Stomach (tissue), 4 donors: ENCODE measurements at regions not wholly inside any gene's neighbourhood (a gene's known extent, or its start where the extent isn't known, plus 50 kb on each side); places are given as distances from the start of the nearest gene placed in this dataset.

Experiments used
- POLR2A ChIP-seq, 4 donors: fragments of 450-650 bp; IDR thresholded peaks; one replicate each; pipeline ENCODE4 v1.6.1; 2016; ENCODE audit warnings: antibody characterized with exemption in 4 of 4, control low read depth in 2 of 4, mild to moderate bottlenecking in 1 of 4, moderate library complexity in 1 of 4
- TF ChIP-seq, protein P1 (sequence below), 7 experiments: fragments of 450-650 bp in 4 of 7; fragments of 200-600 bp in 3 of 7; sonication (generic) in 3 of 7; IDR thresholded peaks; one replicate each; pipeline ENCODE4 v1.5.1; 2016 to 2019; ENCODE audit warnings: antibody characterized with exemption in 7 of 7, control low read depth in 2 of 7, mild to moderate bottlenecking in 1 of 7

DNA sequence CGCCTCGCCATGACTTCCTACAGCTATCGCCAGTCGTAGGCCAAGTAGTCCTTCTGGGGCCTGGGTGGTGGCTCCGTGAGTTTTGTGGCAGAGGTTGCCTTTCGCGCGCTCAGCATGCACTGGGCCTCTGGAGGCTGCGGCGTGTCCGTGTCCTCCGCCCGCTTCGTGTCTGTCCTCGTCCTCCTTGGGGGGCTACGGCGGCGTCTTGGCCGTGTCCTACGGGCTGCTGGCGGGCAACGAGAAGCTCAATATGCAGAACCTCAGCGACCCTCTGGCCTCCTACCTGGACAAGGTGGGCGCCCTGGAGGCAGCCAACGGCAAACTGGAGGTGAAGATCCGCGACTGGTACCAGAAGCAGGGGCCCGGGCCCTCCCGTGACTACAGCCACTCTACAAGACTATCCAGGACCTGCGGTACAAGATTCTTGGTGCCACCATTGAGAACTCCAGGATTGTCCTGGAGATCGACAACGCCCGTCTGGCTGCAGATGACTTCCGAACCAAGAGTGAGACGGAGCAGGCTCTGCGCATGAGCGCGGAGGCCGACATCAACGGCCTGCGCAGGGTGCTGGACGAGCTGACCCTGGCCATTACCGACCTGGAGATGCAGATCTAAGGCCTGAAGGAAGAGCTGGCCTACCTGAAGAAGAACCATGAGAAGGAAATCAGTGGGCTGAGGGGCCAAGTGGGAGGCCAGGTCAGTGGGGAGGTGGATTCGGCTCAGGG is 296.3 kb downstream of the OGFRL1 start:
- TF ChIP-seq, protein P1, sequence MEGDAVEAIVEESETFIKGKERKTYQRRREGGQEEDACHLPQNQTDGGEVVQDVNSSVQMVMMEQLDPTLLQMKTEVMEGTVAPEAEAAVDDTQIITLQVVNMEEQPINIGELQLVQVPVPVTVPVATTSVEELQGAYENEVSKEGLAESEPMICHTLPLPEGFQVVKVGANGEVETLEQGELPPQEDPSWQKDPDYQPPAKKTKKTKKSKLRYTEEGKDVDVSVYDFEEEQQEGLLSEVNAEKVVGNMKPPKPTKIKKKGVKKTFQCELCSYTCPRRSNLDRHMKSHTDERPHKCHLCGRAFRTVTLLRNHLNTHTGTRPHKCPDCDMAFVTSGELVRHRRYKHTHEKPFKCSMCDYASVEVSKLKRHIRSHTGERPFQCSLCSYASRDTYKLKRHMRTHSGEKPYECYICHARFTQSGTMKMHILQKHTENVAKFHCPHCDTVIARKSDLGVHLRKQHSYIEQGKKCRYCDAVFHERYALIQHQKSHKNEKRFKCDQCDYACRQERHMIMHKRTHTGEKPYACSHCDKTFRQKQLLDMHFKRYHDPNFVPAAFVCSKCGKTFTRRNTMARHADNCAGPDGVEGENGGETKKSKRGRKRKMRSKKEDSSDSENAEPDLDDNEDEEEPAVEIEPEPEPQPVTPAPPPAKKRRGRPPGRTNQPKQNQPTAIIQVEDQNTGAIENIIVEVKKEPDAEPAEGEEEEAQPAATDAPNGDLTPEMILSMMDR (IDR thresholded peaks at IDR 0.05): no peak
- TF ChIP-seq POLR2A (IDR thresholded peaks at IDR 0.05): no peak
